ENCODE measurements at regions not wholly inside any gene's neighbourhood (a gene's known extent, or its start where the extent isn't known, plus 50 kb on each side); places are given as distances from the start of the nearest gene placed in this dataset.
"Not testable (repeated sequence)": the region's sequence is repeated elsewhere in the genome, so short reads cannot be mapped to it uniquely, and the experiment has no call there.

GRCh38 chr13:99677116-99677951, 176.1 kb downstream of the TM9SF2 start:
- no peak for TF ChIP-seq CTCF (IDR thresholded peaks at IDR 0.05; ENCODE audit: extremely low read depth, insufficient read depth, missing control alignments)
- in situ Hi-C loops (cut with MboI; ENCODE audit: low pct_unique_long_range_greater_than_20kb, low sequenced_read_pairs, unreplicated experiment), result no loop called here
- DNase-seq (ENCODE audit: low spot score), result no peak

- in situ Hi-C loops (cut with MboI; ENCODE audit: low pct_unique_long_range_greater_than_20kb, low sequenced_read_pairs, unreplicated experiment), result loop anchor here (25.0 kb wide), 1 partner anchor 566 kb away; no protein-coding TSS in a partner anchor
Observed at GRCh38 chr13:99671746-99672145, 170.5 kb downstream of the TM9SF2 start.

GRCh38 chr13:99669096-99669495, 167.8 kb downstream of the TM9SF2 start:
- in situ Hi-C loops (cut with MboI; ENCODE audit: low pct_unique_long_range_greater_than_20kb, low sequenced_read_pairs, unreplicated experiment), result loop anchor here (25.0 kb wide), 1 partner anchor 568 kb away; no protein-coding TSS in a partner anchor
- DNase-seq (ENCODE audit: low spot score), result not testable (repeated sequence)

More at GRCh38 chr13:99671746-99672145, 170.5 kb downstream of the TM9SF2 start:
- no peak for TF ChIP-seq CTCF (IDR thresholded peaks at IDR 0.05; ENCODE audit: extremely low read depth, insufficient read depth, missing control alignments)
- DNase-seq (ENCODE audit: low spot score), result no peak

GRCh38 chr13:99666146-99666805, 165.0 kb downstream of the TM9SF2 start:
- in situ Hi-C loops (cut with MboI; ENCODE audit: low pct_unique_long_range_greater_than_20kb, low sequenced_read_pairs, unreplicated experiment), result loop anchor here (25.0 kb wide), 1 partner anchor 571 kb away; no protein-coding TSS in a partner anchor
- no peak for TF ChIP-seq CTCF (IDR thresholded peaks at IDR 0.05; ENCODE audit: extremely low read depth, insufficient read depth, missing control alignments)
- no peak for DNase-seq (ENCODE audit: low spot score)

- DNase-seq (ENCODE audit: low spot score), result no peak
- no peak for TF ChIP-seq CTCF (IDR thresholded peaks at IDR 0.05; ENCODE audit: extremely low read depth, insufficient read depth, missing control alignments)
- in situ Hi-C loops (cut with MboI; ENCODE audit: low pct_unique_long_range_greater_than_20kb, low sequenced_read_pairs, unreplicated experiment), result loop anchor here (25.0 kb wide), 1 partner anchor 572 kb away; no protein-coding TSS in a partner anchor
Observed at GRCh38 chr13:99665711-99666110, 164.4 kb downstream of the TM9SF2 start.

- TF ChIP-seq CTCF (IDR thresholded peaks at IDR 0.05; ENCODE audit: extremely low read depth, insufficient read depth, missing control alignments), result no peak
- in situ Hi-C loops (cut with MboI; ENCODE audit: low pct_unique_long_range_greater_than_20kb, low sequenced_read_pairs, unreplicated experiment), result loop anchor here (25.0 kb wide), 1 partner anchor 573 kb away; no protein-coding TSS in a partner anchor
- DNase-seq (ENCODE audit: low spot score), result no peak
Observed at GRCh38 chr13:99663908-99664307, 162.6 kb downstream of the TM9SF2 start.
